DMS 273 (cell line): ENCODE measurements at regions not wholly inside any gene's neighbourhood (a gene's known extent, or its start where the extent isn't known, plus 50 kb on each side); places are given as distances from the start of the nearest gene placed in this dataset.

Experiments used
- DNase-seq: peaks from one replicate; lab custom pipeline; 2025; ENCODE audit not compliant: unreplicated experiment; lab: John Stamatoyannopoulos, UW

DNA sequence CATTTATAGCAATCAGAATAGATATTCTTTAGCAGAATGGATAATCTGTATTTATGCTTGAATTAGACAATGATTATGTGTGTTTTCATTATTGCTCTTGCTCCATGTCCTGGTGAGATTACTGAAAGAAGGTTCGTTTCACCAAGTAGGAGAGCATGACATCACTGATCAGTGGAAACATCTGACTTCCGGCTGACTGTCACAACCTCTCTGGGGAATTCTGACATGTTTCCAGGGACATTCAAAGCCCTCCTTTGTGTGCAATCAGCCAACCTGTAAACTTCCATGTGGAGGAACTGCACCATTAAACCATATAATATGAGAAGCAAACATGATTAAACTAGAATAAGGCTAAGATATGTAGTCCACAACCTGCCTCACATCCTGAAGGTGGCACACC is 424.8 kb upstream of the ADGRL4 start:
- DNase-seq, result no peak

DNA sequence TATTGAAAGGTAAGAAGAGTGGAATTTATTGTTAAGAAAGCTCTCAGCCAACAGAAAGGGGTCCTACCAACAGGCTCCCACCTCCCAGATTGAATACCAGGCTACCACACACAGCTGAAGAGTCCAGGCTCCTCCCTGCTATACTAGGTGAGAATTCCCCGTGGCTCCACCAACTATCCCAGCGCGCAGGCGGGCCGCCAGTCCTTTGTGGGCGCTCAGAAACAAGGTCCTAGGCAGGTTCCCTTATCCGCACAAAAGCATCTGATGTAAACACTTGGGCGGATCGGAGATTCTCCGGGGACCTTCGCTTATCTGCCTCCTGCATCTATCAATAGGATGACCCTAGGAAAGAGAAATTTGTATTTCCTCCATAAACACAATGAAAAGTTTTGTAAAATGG is 423.9 kb upstream of the ADGRL4 start:
- no peak for DNase-seq

- DNase-seq, result no peak
These were observed 416.2 kb upstream of the ADGRL4 start for GRCh38 chr1:79422726-79423125.

- DNase-seq, result no peak
These were observed 392.0 kb upstream of the ADGRL4 start for GRCh38 chr1:79398501-79398900.

DNA sequence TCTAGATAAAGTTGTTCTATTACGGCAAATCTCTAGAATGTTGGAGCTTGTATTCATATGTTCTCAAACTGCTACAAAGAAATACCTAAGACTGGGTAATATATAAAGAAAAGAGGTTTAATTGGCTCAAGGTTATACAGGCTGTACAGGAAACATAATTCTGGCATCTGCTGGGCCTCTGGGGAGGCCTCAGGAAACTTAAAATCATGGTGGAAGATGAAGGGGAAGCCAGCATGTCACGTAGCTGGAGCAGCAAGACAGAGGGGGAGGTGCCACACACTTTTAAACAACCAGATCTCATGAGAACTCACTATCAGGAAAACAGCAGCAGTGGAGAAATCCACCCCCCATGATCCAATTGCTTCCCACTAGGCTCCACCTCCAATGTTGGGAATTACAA is 390.4 kb upstream of the ADGRL4 start:
- no peak for DNase-seq

GRCh38 chr1:79388694-79389361 is 382.3 kb upstream of the ADGRL4 start:
- no peak for DNase-seq

DNA sequence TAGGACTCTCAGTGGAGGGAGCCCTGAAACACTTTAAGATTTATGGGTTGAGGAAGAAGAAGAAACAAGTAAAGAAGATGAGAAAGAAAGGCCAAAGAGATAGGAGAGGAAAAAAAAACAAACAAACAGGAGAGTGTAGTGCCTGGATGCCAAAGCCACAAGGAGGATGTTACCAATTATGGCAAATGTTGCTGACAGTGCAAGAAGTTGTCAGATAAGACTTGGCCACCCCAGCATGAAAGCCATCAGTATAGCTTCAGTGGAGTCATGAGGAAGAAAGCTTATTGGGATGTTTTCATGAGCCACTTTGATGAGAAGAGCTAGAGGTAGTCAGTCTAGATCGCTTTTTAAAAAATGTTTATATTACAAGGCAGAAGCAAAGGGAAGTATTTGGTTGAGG is 380.2 kb upstream of the ADGRL4 start:
- DNase-seq, result no peak

DNA sequence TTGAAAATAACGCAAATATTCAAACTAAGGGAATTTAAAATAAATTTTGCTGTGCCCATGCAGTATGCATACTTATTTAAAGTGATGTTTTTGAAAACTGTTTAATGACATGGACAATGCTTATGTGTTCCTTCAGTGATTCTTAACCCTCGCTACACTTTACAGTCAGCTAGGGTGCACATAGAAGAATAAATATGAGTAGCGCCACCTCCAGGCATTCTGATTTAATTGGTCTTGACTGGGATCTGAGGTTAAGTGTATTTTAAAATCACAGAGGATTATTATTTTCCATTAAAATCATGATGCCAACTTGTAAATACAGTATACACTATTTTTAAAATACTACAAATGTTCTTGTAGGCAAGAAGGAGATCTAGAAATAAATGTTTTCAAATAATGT is 373.5 kb upstream of the ADGRL4 start:
- no peak for DNase-seq

- DNase-seq, result no peak
These were observed 369.6 kb upstream of the ADGRL4 start for GRCh38 chr1:79376106-79376505.

- DNase-seq, result no peak
These were observed 368.8 kb upstream of the ADGRL4 start for GRCh38 chr1:79375352-79375751.

GRCh38 chr1:79374397-79374796 is 367.9 kb upstream of the ADGRL4 start:
- no peak for DNase-seq

DNA sequence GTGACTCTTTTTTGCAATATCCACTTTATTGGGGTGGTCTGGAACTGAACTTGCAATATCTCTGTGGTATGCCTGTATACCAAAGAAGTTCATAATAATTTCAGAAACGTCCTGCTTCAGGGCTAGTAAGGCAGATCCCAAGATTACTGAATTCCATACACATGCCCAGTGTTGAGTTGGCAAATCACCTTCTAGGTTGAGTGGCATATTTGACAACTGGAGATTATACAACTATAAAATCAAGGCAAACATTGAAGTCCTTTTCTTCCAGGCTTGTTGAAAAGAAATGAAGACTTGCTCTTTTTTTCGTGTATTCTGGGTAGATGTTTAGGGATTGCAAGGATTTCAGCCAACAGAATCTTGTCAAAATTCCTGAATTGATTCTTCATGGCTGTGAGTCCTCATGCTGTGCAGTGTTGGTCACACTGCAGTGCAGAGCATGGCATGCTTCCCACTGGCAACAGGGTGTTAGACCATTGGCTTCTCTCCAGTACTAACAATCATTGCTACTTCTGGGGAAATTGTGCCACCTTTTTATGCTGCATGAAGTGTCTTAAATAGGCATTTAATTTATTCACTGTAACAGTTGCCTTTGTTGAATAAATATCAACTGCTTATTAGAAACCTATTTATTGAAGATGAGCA is 367.1 kb upstream of the ADGRL4 start:
- DNase-seq, result peak; percentile 3

GRCh38 chr1:79371802-79372201 is 365.3 kb upstream of the ADGRL4 start:
- no peak for DNase-seq

GRCh38 chr1:79369091-79369490 is 362.6 kb upstream of the ADGRL4 start:
- no peak for DNase-seq

GRCh38 chr1:79364896-79365295 is 358.4 kb upstream of the ADGRL4 start:
- no peak for DNase-seq

GRCh38 chr1:79363430-79363829 is 356.9 kb upstream of the ADGRL4 start:
- no peak for DNase-seq

- DNase-seq, result no peak
These were observed 355.9 kb upstream of the ADGRL4 start for GRCh38 chr1:79362470-79362869.

GRCh38 chr1:79355090-79355489 is 348.6 kb upstream of the ADGRL4 start:
- no peak for DNase-seq

GRCh38 chr1:79353224-79353623 is 346.7 kb upstream of the ADGRL4 start:
- peak; percentile 70 for DNase-seq

GRCh38 chr1:79326875-79327274 is 320.3 kb upstream of the ADGRL4 start:
- DNase-seq, result no peak

GRCh38 chr1:79325705-79326104 is 319.2 kb upstream of the ADGRL4 start:
- DNase-seq, result no peak

GRCh38 chr1:79325126-79325525 is 318.6 kb upstream of the ADGRL4 start:
- no peak for DNase-seq
